Chondrocyte (in vitro differentiated cells): ENCODE measurements at regions not wholly inside any gene's neighbourhood (a gene's known extent, or its start where the extent isn't known, plus 50 kb on each side); places are given as distances from the start of the nearest gene placed in this dataset.

ENCODE experiments used
- DNase-seq: peaks from one replicate; pipeline ENCODE4 v3.0.0; 2021; ENCODE audit warnings: mixed read lengths, low spot score
- H3K27ac Mint-ChIP-seq: one replicate; pipeline ENCODE4 v1.8.0; 2021; ENCODE audit warnings: mild to moderate bottlenecking, moderate library complexity, mixed read lengths; ENCODE audit not compliant: unreplicated experiment
- H3K27me3 Mint-ChIP-seq: 2 replicates; pipeline ENCODE4 v1.8.0; 2021; ENCODE audit warnings: low read depth, mixed read lengths
- H3K36me3 Mint-ChIP-seq: 2 replicates; pipeline ENCODE4 v1.8.0; 2021; ENCODE audit warnings: low read depth, mixed read lengths
- H3K4me1 Mint-ChIP-seq: 2 replicates; pipeline ENCODE4 v1.8.0; 2021; ENCODE audit warnings: low read depth, mild to moderate bottlenecking, mixed read lengths
- H3K4me3 Mint-ChIP-seq: one replicate; pipeline ENCODE4 v1.8.0; 2021; ENCODE audit warnings: mild to moderate bottlenecking, moderate library complexity, mixed read lengths; ENCODE audit not compliant: unreplicated experiment
- H3K9me3 Mint-ChIP-seq: 2 replicates; pipeline ENCODE4 v1.8.0; 2021; ENCODE audit warnings: low read depth, mixed read lengths
- CTCF ChIP-seq: fragments of 200-600 bp; sonication (generic); IDR thresholded peaks from 2 replicates; pipeline ENCODE4 v1.5.0; 2021; ENCODE audit warnings: antibody characterized with exemption, mild to moderate bottlenecking, moderate library complexity

- TF ChIP-seq CTCF: no peak
- Mint-ChIP-seq H3K36me3 (no peaks in the 10 kb centered on the region), H3K4me3 (no peak overlapping the region), H3K9me3 (peaks cover 5% of the 10 kb centered on the region), H3K27ac (no peak overlapping the region), H3K4me1 (no peaks in the 10 kb centered on the region), H3K27me3 (no peaks in the 10 kb centered on the region)
- DNase-seq: no peak
Observed at GRCh38 chr1:90262286-90262685, 267.4 kb downstream of the ZNF326 start.

GRCh38 chr1:90246069-90246468 lies 251.2 kb downstream of the ZNF326 start:
- no peaks in the 10 kb centered on the region for H3K27me3 Mint-ChIP-seq
- H3K4me3 Mint-ChIP-seq: no peak overlapping the region
- TF ChIP-seq CTCF: no peak
- H3K9me3 Mint-ChIP-seq: peaks cover 17% of the 10 kb centered on the region
- H3K36me3 Mint-ChIP-seq: peaks cover 1% of the 10 kb centered on the region
- H3K4me1 Mint-ChIP-seq: no peaks in the 10 kb centered on the region
- DNase-seq: no peak
- H3K27ac Mint-ChIP-seq: no peak overlapping the region

DNA sequence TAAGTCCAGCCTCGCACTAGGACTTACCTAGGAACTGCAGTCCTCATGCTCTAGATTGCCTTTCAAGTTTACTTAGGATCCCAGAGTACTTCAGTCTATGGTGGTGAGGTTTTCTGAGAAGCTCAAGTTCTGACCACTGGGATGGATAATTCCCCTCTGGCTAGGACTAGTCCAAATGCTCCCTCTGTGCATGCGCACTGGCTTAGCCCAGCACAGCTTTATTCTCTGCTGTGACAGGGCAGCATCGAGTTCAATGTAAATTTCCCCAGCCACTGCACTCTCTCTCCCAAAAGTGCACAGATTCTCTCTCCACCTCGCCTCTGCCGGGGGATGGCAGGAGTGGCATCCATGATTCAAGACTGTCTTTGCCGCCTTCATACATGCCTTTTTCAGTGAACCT lies 241.6 kb downstream of the ZNF326 start:
- TF ChIP-seq CTCF: no peak
- Mint-ChIP-seq H3K9me3 (peaks cover 29% of the 10 kb centered on the region), H3K27ac (no peak overlapping the region), H3K4me3 (no peak overlapping the region), H3K36me3 (no peaks in the 10 kb centered on the region), H3K4me1 (no peaks in the 10 kb centered on the region), H3K27me3 (no peaks in the 10 kb centered on the region)
- DNase-seq: no peak

- H3K36me3 Mint-ChIP-seq: no peaks in the 10 kb centered on the region
- no peak for TF ChIP-seq CTCF
- H3K4me3 Mint-ChIP-seq: no peak overlapping the region
- peaks cover 17% of the 10 kb centered on the region for H3K9me3 Mint-ChIP-seq
- no peak overlapping the region for H3K27ac Mint-ChIP-seq
- peaks cover 18% of the 10 kb centered on the region for H3K27me3 Mint-ChIP-seq
- DNase-seq: no peak
- H3K4me1 Mint-ChIP-seq: peaks cover 3% of the 10 kb centered on the region
Observed at GRCh38 chr1:90223401-90223800, 228.5 kb downstream of the ZNF326 start.

DNA sequence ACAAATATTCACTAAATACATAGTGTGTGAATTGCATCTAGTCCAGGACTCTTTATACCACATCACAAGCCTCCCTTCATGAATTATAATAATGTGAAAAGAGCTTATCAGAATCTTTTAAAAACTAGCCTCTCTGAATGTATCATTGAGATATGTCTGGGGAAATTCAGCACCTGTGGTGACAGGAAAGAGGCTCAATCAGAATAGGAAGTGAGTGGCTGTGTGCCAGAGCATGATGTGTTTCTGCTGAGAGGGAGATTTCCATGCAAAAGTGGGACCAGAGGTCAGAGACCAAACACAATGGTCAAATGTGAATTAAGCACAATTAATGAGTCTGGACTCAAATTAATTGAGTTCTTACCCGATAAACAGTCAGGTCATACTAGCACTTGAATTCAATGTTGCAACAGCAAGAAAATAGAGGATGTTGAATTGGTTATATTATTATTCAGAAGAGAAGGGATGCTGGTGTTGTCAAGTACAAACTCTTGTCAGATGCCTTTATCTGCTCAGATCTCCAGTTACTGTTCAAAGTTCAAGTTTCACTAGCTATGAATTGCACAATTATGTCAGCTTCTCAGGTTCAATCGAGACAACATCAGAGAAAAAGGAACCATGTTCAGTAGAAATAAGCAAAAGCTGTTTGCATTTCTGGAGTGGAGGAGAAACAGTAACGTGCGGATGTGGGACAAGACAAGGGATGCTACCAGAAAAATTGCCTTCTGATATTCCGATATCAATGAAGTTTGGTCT lies 226.2 kb downstream of the ZNF326 start:
- Mint-ChIP-seq H3K4me1 (peaks cover 3% of the 10 kb centered on the region), H3K36me3 (no peaks in the 10 kb centered on the region), H3K27me3 (peaks cover 19% of the 10 kb centered on the region), H3K9me3 (peaks cover 8% of the 10 kb centered on the region), H3K4me3 (no peak overlapping the region), H3K27ac (no peak overlapping the region)
- DNase-seq: no peak
- TF ChIP-seq CTCF: no peak
